A172 (cell line): ENCODE measurements at regions not wholly inside any gene's neighbourhood (a gene's known extent, or its start where the extent isn't known, plus 50 kb on each side); places are given as distances from the start of the nearest gene placed in this dataset.

Source experiments
- DNase-seq: peaks from one replicate; pipeline ENCODE4 v3.0.0-alpha.2; 2015; ENCODE audit warnings: low spot score

DNA sequence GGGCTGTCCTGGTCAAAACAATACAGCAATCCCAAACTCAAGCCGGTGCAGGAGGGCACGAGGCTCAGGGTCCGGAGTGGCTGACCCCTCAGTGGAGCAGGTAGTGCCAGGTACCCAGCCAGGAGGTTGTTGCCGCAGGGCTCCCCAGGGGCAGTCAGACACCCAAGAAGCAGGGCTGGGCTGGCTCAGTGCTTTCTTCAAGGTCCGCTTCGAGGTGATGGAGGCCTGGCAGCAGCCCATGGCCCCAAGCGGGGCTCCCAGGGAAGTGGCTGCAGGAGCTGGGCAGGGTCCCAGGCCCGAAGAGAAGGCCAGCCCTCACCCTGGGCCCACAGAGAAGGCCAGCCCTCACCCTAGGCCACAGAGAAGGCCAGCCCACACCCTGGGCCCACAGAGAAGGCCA is 55.3 kb upstream of the COPS8 start:
- no peak for DNase-seq

DNA sequence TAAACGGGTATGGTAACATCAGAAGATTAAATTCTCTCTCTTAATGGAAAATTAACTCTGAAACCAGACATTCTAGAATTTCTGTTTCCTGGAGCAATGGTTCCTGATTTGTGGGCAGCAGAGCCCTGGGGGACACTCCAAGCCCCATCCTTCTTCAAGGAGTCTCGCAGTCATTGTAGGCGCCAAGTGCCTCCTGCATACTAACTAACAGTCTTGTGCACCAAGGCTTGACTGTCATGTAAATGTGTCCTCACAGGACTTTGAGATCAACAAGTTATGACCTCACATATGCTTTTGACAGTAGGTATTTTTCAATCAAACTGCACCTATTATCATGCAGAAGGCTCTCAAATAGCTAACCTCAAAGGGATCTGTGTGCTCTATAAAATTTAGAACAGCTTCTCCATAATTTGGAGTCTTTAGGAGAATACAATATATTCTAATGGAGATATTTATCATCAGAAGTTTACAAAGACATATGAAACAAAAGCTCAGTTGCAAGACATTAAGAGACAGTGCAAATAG is 52.1 kb upstream of the COPS8 start:
- no peak for DNase-seq

DNA sequence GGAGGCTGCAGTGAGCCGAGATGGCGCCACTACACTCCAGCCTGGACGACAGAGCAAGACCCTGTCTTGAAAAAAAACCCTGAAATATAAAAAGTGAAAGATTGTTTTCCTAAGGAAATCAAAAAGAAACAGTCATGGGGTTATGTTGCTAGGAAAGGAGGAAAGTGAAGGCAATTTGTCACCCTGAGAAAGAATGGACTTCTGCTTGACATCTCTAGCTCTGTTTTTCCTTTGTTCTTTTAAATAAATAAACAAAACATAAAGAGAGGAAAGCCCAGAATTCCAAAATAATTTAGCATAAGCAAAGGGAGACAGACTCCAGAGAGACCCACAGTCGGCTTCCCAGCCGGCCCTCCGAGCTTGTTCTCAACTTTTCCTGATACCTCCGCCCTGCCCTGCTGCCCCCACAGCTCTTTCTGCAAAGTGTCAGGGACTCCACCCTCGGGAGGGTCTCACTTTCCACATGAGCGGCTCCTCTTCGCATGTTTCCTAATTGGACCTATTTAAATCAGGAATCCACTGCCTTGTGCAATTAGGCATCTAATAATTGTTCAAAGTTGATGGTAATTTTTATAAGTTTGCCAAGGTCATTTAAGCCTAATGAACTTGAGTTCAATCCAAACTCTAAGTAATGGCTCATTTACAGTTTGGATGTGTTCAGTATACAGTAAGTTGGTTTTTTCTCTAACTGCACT is 49.8 kb upstream of the COPS8 start:
- no peak for DNase-seq
